ENCODE measurements at regions not wholly inside any gene's neighbourhood (a gene's known extent, or its start where the extent isn't known, plus 50 kb on each side); places are given as distances from the start of the nearest gene placed in this dataset.
A peak's percentile ranks its signal among the peaks of the same experiment; 100 is the strongest.

DNA sequence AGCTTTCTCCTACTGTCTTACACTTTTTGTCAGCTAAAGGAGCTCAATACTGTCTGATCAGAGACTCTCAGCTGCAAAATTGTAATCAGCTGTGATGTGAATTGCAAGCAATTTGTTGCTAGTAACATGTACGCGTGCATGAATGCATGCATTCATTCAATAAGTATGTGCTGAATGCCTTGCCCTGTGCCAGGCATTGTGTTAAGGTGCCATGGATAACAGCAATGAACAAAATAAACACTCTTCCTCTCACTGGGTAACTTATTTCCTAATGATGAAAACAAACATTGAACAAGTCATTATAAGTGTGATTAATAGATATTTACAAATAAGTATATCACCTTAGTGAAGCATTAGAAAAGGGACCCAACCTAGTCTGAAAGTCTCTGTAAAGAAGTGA lies 163.2 kb upstream of the ARID2 start:
- Histone ChIP-seq H2AFZ (ENCODE audit: insufficient read depth, low read length, poor library complexity) (no peak overlapping the region), H3K14ac (ENCODE audit: low read length) (no peak overlapping the region), H2BK5ac (ENCODE audit: low read depth, low read length, poor library complexity) (no peak overlapping the region), H3K36me3 (ENCODE audit: control insufficient read depth in 1 of 2, insufficient read depth in 2 of 2, low read length in 2 of 2) (no peaks in the 10 kb centered on the region), H4K8ac (ENCODE audit: low read depth, low read length) (no peak overlapping the region), H2BK12ac (ENCODE audit: low read length) (no peak overlapping the region), H3K4ac (ENCODE audit: low read depth, low read length) (no peak overlapping the region), H3K27me3 (ENCODE audit: insufficient read depth, low read length) (no peaks in the 10 kb centered on the region), H3K27ac (ENCODE audit: low read depth, low read length) (no peak overlapping the region), H3K4me1 (ENCODE audit: control insufficient read depth in 1 of 2, insufficient read depth in 2 of 2, low read length in 2 of 2) (no peaks in the 10 kb centered on the region), H3K79me1 (ENCODE audit: low read length) (no peaks in the 10 kb centered on the region), H3K79me2 (ENCODE audit: control insufficient read depth, insufficient read depth, low read length, poor library complexity) (no peaks in the 10 kb centered on the region), H3K23ac (ENCODE audit: low read length) (no peak overlapping the region), H3K4me3 (ENCODE audit: low read depth, low read length) (no peak overlapping the region), H4K91ac (ENCODE audit: low read depth, low read length) (no peak overlapping the region), H4K12ac (ENCODE audit: low read depth, low read length) (no peak overlapping the region), H2BK120ac (ENCODE audit: insufficient read depth, low read length, poor library complexity) (no peak overlapping the region), H3K18ac (ENCODE audit: low read length) (no peak overlapping the region), H3K9me3 (ENCODE audit: insufficient read depth, low read depth, low read length) (no peaks in the 10 kb centered on the region), H3K9ac (ENCODE audit: low read length) (no peak overlapping the region), H3K4me2 (ENCODE audit: low read length) (no peak overlapping the region), H2AK5ac (ENCODE audit: low read length) (no peak overlapping the region)
- DNase-seq, result peak in 1 of 2 donors; percentile 24
- WGBS (ENCODE audit: extremely low coverage, insufficient coverage, insufficient read length), result no CpG with 5 or more reads among the region's 2 CpGs

- Histone ChIP-seq H3K4me1 (ENCODE audit: control insufficient read depth in 1 of 2, insufficient read depth in 2 of 2, low read length in 2 of 2) (no peaks in the 10 kb centered on the region), H3K14ac (ENCODE audit: low read length) (no peak overlapping the region), H3K27me3 (ENCODE audit: insufficient read depth, low read length) (no peaks in the 10 kb centered on the region), H3K4me3 (ENCODE audit: low read depth, low read length) (no peak overlapping the region), H3K9me3 (ENCODE audit: insufficient read depth, low read depth, low read length) (no peaks in the 10 kb centered on the region), H3K9ac (ENCODE audit: low read length) (no peak overlapping the region), H4K8ac (ENCODE audit: low read depth, low read length) (no peak overlapping the region), H2BK120ac (ENCODE audit: insufficient read depth, low read length, poor library complexity) (no peak overlapping the region), H2AFZ (ENCODE audit: insufficient read depth, low read length, poor library complexity) (no peak overlapping the region), H3K36me3 (ENCODE audit: control insufficient read depth in 1 of 2, insufficient read depth in 2 of 2, low read length in 2 of 2) (no peaks in the 10 kb centered on the region), H2BK12ac (ENCODE audit: low read length) (no peak overlapping the region), H3K4ac (ENCODE audit: low read depth, low read length) (no peak overlapping the region), H3K4me2 (ENCODE audit: low read length) (no peak overlapping the region), H3K27ac (ENCODE audit: low read depth, low read length) (no peak overlapping the region), H2BK5ac (ENCODE audit: low read depth, low read length, poor library complexity) (no peak overlapping the region), H2AK5ac (ENCODE audit: low read length) (no peak overlapping the region), H4K12ac (ENCODE audit: low read depth, low read length) (no peak overlapping the region), H4K91ac (ENCODE audit: low read depth, low read length) (no peak overlapping the region), H3K79me1 (ENCODE audit: low read length) (no peaks in the 10 kb centered on the region), H3K23ac (ENCODE audit: low read length) (no peak overlapping the region), H3K79me2 (ENCODE audit: control insufficient read depth, insufficient read depth, low read length, poor library complexity) (no peaks in the 10 kb centered on the region), H3K18ac (ENCODE audit: low read length) (no peak overlapping the region)
- no peak for DNase-seq
- no CpG with 5 or more reads among the region's 4 CpGs for WGBS (ENCODE audit: extremely low coverage, insufficient coverage, insufficient read length)
These were observed 160.7 kb upstream of the ARID2 start for GRCh38 chr12:45568808-45569207.

GRCh38 chr12:45570501-45570900 lies 159.0 kb upstream of the ARID2 start:
- no peak overlapping the region for H2AFZ ChIP-seq (ENCODE audit: insufficient read depth, low read length, poor library complexity)
- H3K14ac ChIP-seq (ENCODE audit: low read length), result no peak overlapping the region
- no peaks in the 10 kb centered on the region for H3K9me3 ChIP-seq (ENCODE audit: insufficient read depth, low read depth, low read length)
- no peak overlapping the region for H4K91ac ChIP-seq (ENCODE audit: low read depth, low read length)
- H3K4me1 ChIP-seq (ENCODE audit: control insufficient read depth in 1 of 2, insufficient read depth in 2 of 2, low read length in 2 of 2), result no peaks in the 10 kb centered on the region
- WGBS (ENCODE audit: extremely low coverage, insufficient coverage, insufficient read length), result no CpG with 5 or more reads among the region's 1 CpG
- H4K8ac ChIP-seq (ENCODE audit: low read depth, low read length), result no peak overlapping the region
- H4K12ac ChIP-seq (ENCODE audit: low read depth, low read length), result no peak overlapping the region
- H3K4me2 ChIP-seq (ENCODE audit: low read length), result no peak overlapping the region
- no peaks in the 10 kb centered on the region for H3K79me2 ChIP-seq (ENCODE audit: control insufficient read depth, insufficient read depth, low read length, poor library complexity)
- no peaks in the 10 kb centered on the region for H3K79me1 ChIP-seq (ENCODE audit: low read length)
- no peak for DNase-seq
- H2BK5ac ChIP-seq (ENCODE audit: low read depth, low read length, poor library complexity), result no peak overlapping the region
- H3K36me3 ChIP-seq (ENCODE audit: control insufficient read depth in 1 of 2, insufficient read depth in 2 of 2, low read length in 2 of 2), result no peaks in the 10 kb centered on the region
- H2AK5ac ChIP-seq (ENCODE audit: low read length), result no peak overlapping the region
- no peaks in the 10 kb centered on the region for H3K27me3 ChIP-seq (ENCODE audit: insufficient read depth, low read length)
- no peak overlapping the region for H3K23ac ChIP-seq (ENCODE audit: low read length)
- no peak overlapping the region for H3K9ac ChIP-seq (ENCODE audit: low read length)
- no peak overlapping the region for H3K4ac ChIP-seq (ENCODE audit: low read depth, low read length)
- H2BK12ac ChIP-seq (ENCODE audit: low read length), result no peak overlapping the region
- no peak overlapping the region for H3K27ac ChIP-seq (ENCODE audit: low read depth, low read length)
- no peak overlapping the region for H3K18ac ChIP-seq (ENCODE audit: low read length)
- H2BK120ac ChIP-seq (ENCODE audit: insufficient read depth, low read length, poor library complexity), result no peak overlapping the region
- H3K4me3 ChIP-seq (ENCODE audit: low read depth, low read length), result no peak overlapping the region

GRCh38 chr12:45572114-45572513 lies 157.4 kb upstream of the ARID2 start:
- H3K18ac ChIP-seq (ENCODE audit: low read length), result no peak overlapping the region
- no peaks in the 10 kb centered on the region for H3K27me3 ChIP-seq (ENCODE audit: insufficient read depth, low read length)
- no peaks in the 10 kb centered on the region for H3K4me1 ChIP-seq (ENCODE audit: control insufficient read depth in 1 of 2, insufficient read depth in 2 of 2, low read length in 2 of 2)
- H2BK120ac ChIP-seq (ENCODE audit: insufficient read depth, low read length, poor library complexity), result no peak overlapping the region
- H4K8ac ChIP-seq (ENCODE audit: low read depth, low read length), result no peak overlapping the region
- no peaks in the 10 kb centered on the region for H3K36me3 ChIP-seq (ENCODE audit: control insufficient read depth in 1 of 2, insufficient read depth in 2 of 2, low read length in 2 of 2)
- DNase-seq, result peak in 1 of 2 donors; percentile 12
- no peak overlapping the region for H3K23ac ChIP-seq (ENCODE audit: low read length)
- no peak overlapping the region for H3K27ac ChIP-seq (ENCODE audit: low read depth, low read length)
- H4K91ac ChIP-seq (ENCODE audit: low read depth, low read length), result no peak overlapping the region
- no peak overlapping the region for H2BK5ac ChIP-seq (ENCODE audit: low read depth, low read length, poor library complexity)
- no CpG with 5 or more reads among the region's 1 CpG for WGBS (ENCODE audit: extremely low coverage, insufficient coverage, insufficient read length)
- no peak overlapping the region for H3K4me2 ChIP-seq (ENCODE audit: low read length)
- no peaks in the 10 kb centered on the region for H3K79me2 ChIP-seq (ENCODE audit: control insufficient read depth, insufficient read depth, low read length, poor library complexity)
- no peak overlapping the region for H2AK5ac ChIP-seq (ENCODE audit: low read length)
- H3K4me3 ChIP-seq (ENCODE audit: low read depth, low read length), result no peak overlapping the region
- no peak overlapping the region for H3K4ac ChIP-seq (ENCODE audit: low read depth, low read length)
- H3K9me3 ChIP-seq (ENCODE audit: insufficient read depth, low read depth, low read length), result no peaks in the 10 kb centered on the region
- H2AFZ ChIP-seq (ENCODE audit: insufficient read depth, low read length, poor library complexity), result no peak overlapping the region
- no peak overlapping the region for H2BK12ac ChIP-seq (ENCODE audit: low read length)
- H3K9ac ChIP-seq (ENCODE audit: low read length), result no peak overlapping the region
- H3K79me1 ChIP-seq (ENCODE audit: low read length), result no peaks in the 10 kb centered on the region
- no peak overlapping the region for H3K14ac ChIP-seq (ENCODE audit: low read length)
- H4K12ac ChIP-seq (ENCODE audit: low read depth, low read length), result no peak overlapping the region
